HG03064 (cell line): ENCODE measurements at regions not wholly inside any gene's neighbourhood (a gene's known extent, or its start where the extent isn't known, plus 50 kb on each side); places are given as distances from the start of the nearest gene placed in this dataset.

Experiments
- ATAC-seq: cut with Tn5 transposase; IDR thresholded peaks from one replicate; pipeline ENCODE4 v1.9.1; 2021; ENCODE audit warnings: low read depth; ENCODE audit not compliant: unreplicated experiment

GRCh38 chr11:19482319-19483100 is 230.1 kb upstream of the NAV2 start:
- no peak for ATAC-seq

GRCh38 chr11:19480540-19480939 is 232.1 kb upstream of the NAV2 start:
- no peak for ATAC-seq

- no peak for ATAC-seq
Measured at GRCh38 chr11:19478891-19479290, 233.7 kb upstream of the NAV2 start.

- ATAC-seq = peak; percentile 66
Measured at GRCh38 chr11:19474954-19475721, 234.4 kb upstream of the E2F8 start.

- no peak for ATAC-seq
Measured at GRCh38 chr11:19474211-19474610, 233.5 kb upstream of the E2F8 start.

GRCh38 chr11:19472679-19473078 is 231.9 kb upstream of the E2F8 start:
- no peak for ATAC-seq

GRCh38 chr11:19467904-19468303 is 227.2 kb upstream of the E2F8 start:
- ATAC-seq = no peak

- ATAC-seq = no peak
Measured at GRCh38 chr11:19466314-19466713, 225.6 kb upstream of the E2F8 start.

- ATAC-seq = no peak
Measured at GRCh38 chr11:19463976-19464375, 223.2 kb upstream of the E2F8 start.

- no peak for ATAC-seq
Measured at GRCh38 chr11:19460718-19461405, 220.1 kb upstream of the E2F8 start.

- no peak for ATAC-seq
Measured at GRCh38 chr11:19459240-19459639, 218.5 kb upstream of the E2F8 start.

- ATAC-seq = no peak
Measured at GRCh38 chr11:19458721-19459120, 218.0 kb upstream of the E2F8 start.

GRCh38 chr11:19458231-19458630 is 217.5 kb upstream of the E2F8 start:
- no peak for ATAC-seq

GRCh38 chr11:19455731-19456130 is 215.0 kb upstream of the E2F8 start:
- ATAC-seq = no peak

GRCh38 chr11:19453651-19454257 is 213.0 kb upstream of the E2F8 start:
- ATAC-seq = no peak

GRCh38 chr11:19451609-19452008 is 210.9 kb upstream of the E2F8 start:
- no peak for ATAC-seq

- no peak for ATAC-seq
Measured at GRCh38 chr11:19450282-19450681, 209.5 kb upstream of the E2F8 start.

- no peak for ATAC-seq
Measured at GRCh38 chr11:19448651-19449050, 207.9 kb upstream of the E2F8 start.

GRCh38 chr11:19447150-19447566 is 206.4 kb upstream of the E2F8 start:
- ATAC-seq = no peak

- no peak for ATAC-seq
Measured at GRCh38 chr11:19445771-19446170, 205.0 kb upstream of the E2F8 start.

- ATAC-seq = no peak
Measured at GRCh38 chr11:19444231-19444630, 203.5 kb upstream of the E2F8 start.
